Astrocyte of the spinal cord (primary cell): ENCODE measurements at regions not wholly inside any gene's neighbourhood (a gene's known extent, or its start where the extent isn't known, plus 50 kb on each side); places are given as distances from the start of the nearest gene placed in this dataset.

Experiments
- DNase-seq: peaks from one replicate; pipeline ENCODE4 v3.0.0; 2011; ENCODE audit warnings: low read depth, low spot score
- H3K4me3 ChIP-seq: 2 replicates; pipeline ENCODE4 v1.5.1; 2011; ENCODE audit warnings: low read depth, mild to moderate bottlenecking, low read length, moderate library complexity
- CTCF ChIP-seq: IDR thresholded peaks from 2 replicates; pipeline ENCODE4 v1.5.1; 2012; ENCODE audit warnings: low read depth, mild to moderate bottlenecking, low read length, inconsistent platforms
- in situ Hi-C: cut with HindIII; loops from 2 replicates; pipeline ENCODE4 v1.10.0; 2017; ENCODE audit warnings: low sequenced_read_pairs

GRCh38 chr10:61314273-61314672 lies 138.9 kb downstream of the TMEM26 start:
- in situ Hi-C loops = no loop called here
- DNase-seq = no peak
- H3K4me3 ChIP-seq = no peak overlapping the region
- TF ChIP-seq CTCF = no peak

GRCh38 chr10:61313460-61313859 lies 139.7 kb downstream of the TMEM26 start:
- DNase-seq = peak; percentile 20
- no peak overlapping the region for H3K4me3 ChIP-seq
- in situ Hi-C loops = no loop called here
- TF ChIP-seq CTCF = no peak

DNA sequence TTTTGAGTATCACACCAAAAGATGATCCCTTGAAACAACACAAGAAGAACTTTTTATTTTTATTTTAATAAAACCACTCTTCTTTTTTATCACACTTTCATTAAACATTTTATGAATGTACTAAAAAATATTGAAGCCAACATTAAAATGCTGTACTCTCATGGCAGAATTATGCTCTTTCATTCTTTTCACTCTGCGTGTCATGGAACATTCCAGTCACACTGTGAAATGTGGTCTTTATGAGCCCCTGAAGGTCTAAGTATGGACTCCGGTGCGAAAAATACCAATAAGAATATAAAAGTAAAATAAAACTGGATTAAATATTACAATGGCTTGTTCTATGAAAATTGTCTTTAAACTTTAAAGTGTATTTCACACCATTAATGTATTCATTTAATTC lies 148.4 kb downstream of the TMEM26 start:
- in situ Hi-C loops = no loop called here
- DNase-seq = peak; percentile 22
- no peak for TF ChIP-seq CTCF
- H3K4me3 ChIP-seq = no peak overlapping the region

DNA sequence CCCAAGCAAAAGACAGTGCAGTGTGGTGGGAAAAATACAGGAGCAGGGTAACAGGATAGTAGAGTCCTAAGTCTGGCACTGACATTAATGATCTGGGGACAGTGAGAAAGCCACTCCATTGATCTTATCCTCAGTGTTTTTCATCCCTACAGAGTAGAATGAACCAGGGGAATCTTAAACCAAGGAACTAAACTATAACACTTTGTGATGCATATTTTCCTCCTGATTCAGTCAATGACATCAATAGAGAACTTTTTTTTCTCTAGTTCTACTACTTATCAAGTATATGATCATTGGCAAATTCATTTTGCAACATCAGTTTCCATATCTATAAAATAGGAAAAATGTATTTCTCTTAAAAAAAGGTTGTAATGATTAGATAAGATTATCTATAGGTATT lies 151.1 kb downstream of the TMEM26 start:
- in situ Hi-C loops = no loop called here
- no peak for TF ChIP-seq CTCF
- DNase-seq = no peak
- H3K4me3 ChIP-seq = no peak overlapping the region

DNA sequence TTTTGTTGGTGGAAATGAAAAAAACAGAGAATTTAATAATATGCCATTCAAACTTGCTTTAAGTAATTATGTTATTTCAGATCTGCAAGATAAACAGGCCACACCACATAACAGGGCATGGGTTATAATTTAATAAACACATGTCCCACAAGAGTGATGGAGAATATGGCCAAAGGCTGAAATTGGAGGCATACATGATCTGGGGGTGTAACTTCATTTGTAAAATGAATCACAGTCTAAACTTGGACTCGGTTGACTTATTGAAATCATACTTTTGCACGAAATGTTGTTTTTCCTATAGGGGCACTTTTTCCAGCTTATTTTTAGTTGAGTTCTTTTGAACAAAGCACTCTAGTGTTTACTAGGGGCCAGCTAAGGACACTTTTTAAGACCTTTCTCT lies 151.6 kb downstream of the TMEM26 start:
- in situ Hi-C loops = no loop called here
- TF ChIP-seq CTCF = no peak
- H3K4me3 ChIP-seq = no peak overlapping the region
- DNase-seq = no peak

GRCh38 chr10:61299841-61300240 lies 153.3 kb downstream of the TMEM26 start:
- H3K4me3 ChIP-seq = no peak overlapping the region
- no peak for TF ChIP-seq CTCF
- DNase-seq = no peak
- in situ Hi-C loops = no loop called here

DNA sequence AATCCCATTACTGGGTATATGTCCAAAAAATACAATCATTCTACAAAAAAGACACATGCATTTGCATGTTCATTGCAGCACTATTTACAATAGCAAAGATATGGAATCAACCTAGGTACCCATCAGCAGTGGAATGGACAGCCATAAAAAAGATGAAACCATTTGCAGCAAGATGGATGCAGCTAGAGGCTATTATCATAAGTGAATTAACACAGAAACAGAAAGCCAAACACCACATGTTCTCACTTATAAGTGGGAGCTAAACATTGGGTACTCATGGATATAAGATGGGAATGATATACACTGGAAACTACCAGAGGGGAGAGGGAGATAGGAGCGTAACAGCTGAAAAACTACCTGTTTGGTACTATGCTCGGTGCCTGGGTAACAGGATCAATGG lies 154.0 kb downstream of the TMEM26 start:
- DNase-seq = no peak
- TF ChIP-seq CTCF = no peak
- in situ Hi-C loops = no loop called here
- H3K4me3 ChIP-seq = no peak overlapping the region
